SU-DHL-6 (cell line): ENCODE measurements at regions not wholly inside any gene's neighbourhood (a gene's known extent, or its start where the extent isn't known, plus 50 kb on each side); places are given as distances from the start of the nearest gene placed in this dataset.

Experiments
- H2AFZ ChIP-seq: fragments of 200-600 bp; sonication (generic); 2 replicates; pipeline ENCODE4 v1.6.1; 2014; ENCODE audit warnings: low read depth, mild to moderate bottlenecking, moderate library complexity, mixed read lengths, antibody characterized with exemption, low read length; ENCODE audit not compliant: severe bottlenecking
- H3F3A ChIP-seq: fragments of 200-600 bp; shearing (Covaris generic); 2 replicates; pipeline ENCODE4 v1.6.0; 2016; ENCODE audit warnings: antibody characterized with exemption, mild to moderate bottlenecking; ENCODE audit not compliant: insufficient read depth
- H3K27ac ChIP-seq: fragments of 200-600 bp; sonication (generic); 2 replicates; pipeline ENCODE4 v1.5.1; 2016; ENCODE audit warnings: low read depth, mild to moderate bottlenecking, low read length, moderate library complexity, mixed read lengths
- H3K27me3 ChIP-seq: fragments of 200-600 bp; sonication (generic), shearing (Covaris generic); 2 replicates; pipeline ENCODE4 v1.6.0; 2014; ENCODE audit warnings: mild to moderate bottlenecking, low read length
- H3K36me3 ChIP-seq: fragments of 200-600 bp; sonication (generic); 2 replicates; pipeline ENCODE4 v1.6.1; 2014; ENCODE audit warnings: mild to moderate bottlenecking, low read length, mixed read lengths
- H3K4me2 ChIP-seq: fragments of 300-600, 200-600 bp; shearing (Covaris generic), sonication (generic); 2 replicates; pipeline ENCODE4 v1.6.0; 2014; ENCODE audit warnings: low read length, low read depth, mild to moderate bottlenecking; ENCODE audit not compliant: poor library complexity, severe bottlenecking
- H3K4me3 ChIP-seq: fragments of 200-600 bp; sonication (generic); 2 replicates; pipeline ENCODE4 v1.5.1; 2014; ENCODE audit warnings: antibody characterized with exemption, low read length, mild to moderate bottlenecking, mixed read lengths; ENCODE audit not compliant: insufficient read depth, poor library complexity, severe bottlenecking
- H3K79me2 ChIP-seq: fragments of 200-600 bp; sonication (generic); 2 replicates; pipeline ENCODE4 v1.6.1; 2014; ENCODE audit warnings: mild to moderate bottlenecking, low read length, moderate library complexity; ENCODE audit not compliant: insufficient read depth
- H3K9ac ChIP-seq: fragments of 200-600 bp; sonication (generic); 2 replicates; pipeline ENCODE4 v1.7.0; 2014; ENCODE audit warnings: mild to moderate bottlenecking, low read length
- H3K9me2 ChIP-seq: fragments of 200-600 bp; sonication (generic); replicated peaks from 2 replicates; pipeline ENCODE4 v1.6.1; 2014; ENCODE audit warnings: low read length; ENCODE audit not compliant: insufficient read depth
- H3K9me3 ChIP-seq: fragments of 200-600 bp; sonication (generic); 2 replicates; pipeline ENCODE4 v1.6.1; 2014; ENCODE audit warnings: low read length, mixed read lengths; ENCODE audit not compliant: insufficient read depth
- H4K20me1 ChIP-seq: fragments of 200-600 bp; sonication (generic); 2 replicates; pipeline ENCODE4 v1.6.1; 2014; ENCODE audit warnings: low read depth, mild to moderate bottlenecking, antibody characterized with exemption, low read length, moderate library complexity, mixed read lengths
- CTCF ChIP-seq: fragments of 200-600 bp; sonication (generic); IDR thresholded peaks from one replicate; pipeline ENCODE4 v1.5.1; 2017; ENCODE audit warnings: antibody characterized with exemption, mild to moderate bottlenecking, low read length, moderate library complexity; ENCODE audit not compliant: insufficient read depth, poor library complexity, severe bottlenecking
- EZH2phosphoT487 ChIP-seq: fragments of 200-600 bp; sonication (generic), shearing (Covaris generic); conservative IDR thresholded peaks from 2 replicates; pipeline ENCODE4 v1.6.1; 2018; ENCODE audit warnings: mild to moderate bottlenecking, antibody characterized with exemption, low read length, moderate library complexity, mixed read lengths

GRCh38 chr11:71336176-71336995, 84.0 kb upstream of the SHANK2 start:
- Histone ChIP-seq H4K20me1 (no peaks in the 10 kb centered on the region), H3K4me3 (no peak overlapping the region), H3K36me3 (no peaks in the 10 kb centered on the region), H3K9me2 (no peaks in the 10 kb centered on the region), H2AFZ (no peak overlapping the region), H3F3A (no peaks in the 10 kb centered on the region), H3K4me2 (no peak overlapping the region), H3K9ac (no peak overlapping the region), H3K27me3 (no peaks in the 10 kb centered on the region), H3K79me2 (no peaks in the 10 kb centered on the region), H3K27ac (no peak overlapping the region), H3K9me3 (peaks cover 21% of the 10 kb centered on the region; the same call in 1 of the 2 replicates)
- TF ChIP-seq EZH2phosphoT487 = no peak
- no peak for TF ChIP-seq CTCF

- Histone ChIP-seq H3K27me3 (no peaks in the 10 kb centered on the region), H3F3A (no peaks in the 10 kb centered on the region), H3K9me2 (no peaks in the 10 kb centered on the region), H3K4me2 (no peak overlapping the region), H3K79me2 (no peaks in the 10 kb centered on the region), H3K4me3 (no peak overlapping the region), H2AFZ (no peak overlapping the region), H3K9me3 (peaks cover 21% of the 10 kb centered on the region; the same call in 1 of the 2 replicates), H3K9ac (no peak overlapping the region), H4K20me1 (no peaks in the 10 kb centered on the region), H3K27ac (no peak overlapping the region), H3K36me3 (no peaks in the 10 kb centered on the region)
- TF ChIP-seq EZH2phosphoT487 (no peak), CTCF (no peak)
These were observed 83.0 kb upstream of the SHANK2 start for GRCh38 chr11:71335371-71335770.

- Histone ChIP-seq H3K9ac (no peak overlapping the region), H3K9me3 (peaks cover 21% of the 10 kb centered on the region; the same call in 1 of the 2 replicates), H3K36me3 (no peaks in the 10 kb centered on the region), H4K20me1 (no peaks in the 10 kb centered on the region), H3K27me3 (no peaks in the 10 kb centered on the region), H3F3A (no peaks in the 10 kb centered on the region), H3K4me2 (no peak overlapping the region), H3K27ac (no peak overlapping the region), H3K79me2 (no peaks in the 10 kb centered on the region), H2AFZ (no peak overlapping the region), H3K9me2 (no peaks in the 10 kb centered on the region), H3K4me3 (no peak overlapping the region)
- TF ChIP-seq CTCF = no peak
- TF ChIP-seq EZH2phosphoT487 = no peak
These were observed 81.8 kb upstream of the SHANK2 start for GRCh38 chr11:71334191-71334590.
